Natural killer cell (primary cell): ENCODE measurements at regions not wholly inside any gene's neighbourhood (a gene's known extent, or its start where the extent isn't known, plus 50 kb on each side); places are given as distances from the start of the nearest gene placed in this dataset.

Source experiments
- ATAC-seq, 3 donors: fragments of 150-1000 bp in 2 of 3; fragments of 200-7000 bp in 1 of 3; cut with Tn5 transposase; 1 replicate in 1 of 3; 2 replicates in 2 of 3; pipeline ENCODE4 v1.10.0; 2021; ENCODE audit warnings: mild to moderate bottlenecking in 2 of 3, moderate library complexity in 2 of 3
- DNase-seq, 2 donors: peaks; one replicate each; pipeline versions ENCODE4 v3.0.0 to v3.0.0-alpha.2; 2013 to 2021; ENCODE audit warnings: mixed read lengths in 1 of 2
- H3K27ac ChIP-seq: one replicate; pipeline ENCODE4 v1.5.1; 2013; ENCODE audit warnings: mild to moderate bottlenecking, low read length
- H3K27me3 ChIP-seq: one replicate; pipeline ENCODE4 v1.6.1; 2013; ENCODE audit warnings: low read length; ENCODE audit not compliant: control insufficient read depth, insufficient read depth
- H3K36me3 ChIP-seq: one replicate; pipeline ENCODE4 v1.6.1; 2013; ENCODE audit warnings: low read length; ENCODE audit not compliant: control insufficient read depth, insufficient read depth
- H3K4me1 ChIP-seq: one replicate; pipeline ENCODE4 v1.6.1; 2013; ENCODE audit warnings: low read length; ENCODE audit not compliant: control insufficient read depth, insufficient read depth
- H3K4me3 ChIP-seq: one replicate; pipeline ENCODE4 v1.5.1; 2013; ENCODE audit warnings: low read length
- H3K9me3 ChIP-seq: one replicate; pipeline ENCODE4 v1.6.1; 2013; ENCODE audit warnings: low read length; ENCODE audit not compliant: control insufficient read depth, insufficient read depth
- H3K27ac Mint-ChIP-seq, 2 donors: one replicate each; pipeline ENCODE4 v1.8.0; 2022; ENCODE audit warnings: mild to moderate bottlenecking in 2 of 2, mixed read lengths in 2 of 2, moderate library complexity in 1 of 2
- H3K27me3 Mint-ChIP-seq, 2 donors: one replicate each; pipeline ENCODE4 v1.8.0; 2022; ENCODE audit warnings: low read depth in 2 of 2, mixed read lengths in 2 of 2
- H3K36me3 Mint-ChIP-seq: one replicate; pipeline ENCODE4 v1.8.0; 2022; ENCODE audit warnings: mixed read lengths
- H3K4me1 Mint-ChIP-seq, 2 donors: one replicate each; pipeline ENCODE4 v1.8.0; 2022; ENCODE audit warnings: mixed read lengths in 2 of 2
- H3K4me3 Mint-ChIP-seq: one replicate; pipeline ENCODE4 v1.8.0; 2022; ENCODE audit warnings: mild to moderate bottlenecking, moderate library complexity, mixed read lengths
- H3K9me3 Mint-ChIP-seq, 2 donors: one replicate each; pipeline ENCODE4 v1.8.0; 2022; ENCODE audit warnings: mixed read lengths in 2 of 2
- CTCF ChIP-seq: fragments of 200-600 bp; IDR thresholded peaks from one replicate; pipeline ENCODE4 v1.8.0; 2022; ENCODE audit warnings: antibody characterized with exemption
- WGBS: methylation state at CpG from one replicate; pipeline ENCODE4 v1.1.7; 2013; ENCODE audit warnings: missing lambda C conversion rate; ENCODE audit not compliant: insufficient coverage; 5-methylcytosine and 5-hydroxymethylcytosine counted together
- intact Hi-C: fragments of 100-400 bp; cut with micrococcal nuclease; formaldehyde crosslinking; loops from one replicate; pipeline ENCODE4 v1.14.2; 2022

DNA sequence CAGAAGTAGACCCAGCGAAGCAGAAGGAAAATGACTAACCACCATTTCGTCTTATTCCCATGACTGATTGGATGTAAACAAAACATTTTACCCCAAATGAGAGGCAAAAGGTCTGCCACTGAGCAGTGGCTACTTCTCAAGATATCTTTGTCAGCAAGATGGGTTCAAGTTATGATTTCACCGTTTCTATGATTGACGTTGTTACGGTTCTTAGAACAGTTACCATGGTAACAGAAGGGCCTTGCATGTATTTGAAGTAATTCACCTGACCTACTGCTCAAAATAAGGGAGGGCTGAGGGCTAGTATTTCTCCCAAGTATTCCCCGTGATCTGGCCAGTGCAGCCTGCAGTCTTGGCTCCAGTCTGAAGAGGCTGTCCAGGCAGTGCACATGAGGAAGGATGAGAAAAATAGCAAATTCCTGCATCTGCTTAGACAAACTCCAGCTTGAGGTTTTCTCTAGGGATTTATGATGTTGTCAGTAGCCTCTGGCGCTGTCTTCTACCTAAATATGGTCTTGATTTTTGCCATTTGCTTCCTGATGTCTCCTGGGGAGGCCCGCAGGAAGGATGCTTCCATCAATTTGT, 372.7 kb downstream of the TMEM38B start:
- Histone ChIP-seq H3K4me3 (no peak overlapping the region), H3K4me1 (no peaks in the 10 kb centered on the region), H3K27ac (no peak overlapping the region), H3K9me3 (no peaks in the 10 kb centered on the region), H3K36me3 (no peaks in the 10 kb centered on the region), H3K27me3 (no peaks in the 10 kb centered on the region)
- intact Hi-C loops: no loop called here
- Mint-ChIP-seq H3K9me3 (no peaks in the 10 kb centered on the region), H3K4me1 (peaks cover 0 to 5% of the 10 kb centered on the region in 2 donors), H3K27ac (no peak overlapping the region), H3K27me3 (no peaks in the 10 kb centered on the region), H3K4me3 (no peak overlapping the region), H3K36me3 (no peaks in the 10 kb centered on the region)
- no peak for DNase-seq
- no peak for ATAC-seq
- TF ChIP-seq CTCF: no peak
- WGBS: 84% methylated on average over 8 of the region's 8 CpGs

- no peak overlapping the region for H3K27ac ChIP-seq
- H3K4me3 ChIP-seq: no peak overlapping the region
- intact Hi-C loops: no loop called here
- WGBS: no CpG with 5 or more reads among the region's 2 CpGs
- no peaks in the 10 kb centered on the region for H3K27me3 ChIP-seq
- H3K9me3 ChIP-seq: no peaks in the 10 kb centered on the region
- Mint-ChIP-seq H3K4me3 (no peak overlapping the region), H3K27me3 (peaks cover 0 to 5% of the 10 kb centered on the region in 2 donors), H3K36me3 (no peaks in the 10 kb centered on the region), H3K9me3 (no peaks in the 10 kb centered on the region), H3K27ac (no peak overlapping the region), H3K4me1 (peaks cover 0 to 5% of the 10 kb centered on the region in 2 donors)
- no peaks in the 10 kb centered on the region for H3K36me3 ChIP-seq
- no peak for TF ChIP-seq CTCF
- no peaks in the 10 kb centered on the region for H3K4me1 ChIP-seq
- no peak for ATAC-seq
- DNase-seq: no peak
Observed at GRCh38 chr9:106069241-106069640, 374.9 kb downstream of the TMEM38B start.

- no peak overlapping the region for H3K27ac Mint-ChIP-seq
- H3K9me3 Mint-ChIP-seq: no peaks in the 10 kb centered on the region
- no peaks in the 10 kb centered on the region for H3K36me3 Mint-ChIP-seq
- Histone ChIP-seq H3K9me3 (no peaks in the 10 kb centered on the region), H3K4me1 (no peaks in the 10 kb centered on the region), H3K27me3 (no peaks in the 10 kb centered on the region), H3K4me3 (no peak overlapping the region), H3K27ac (no peak overlapping the region), H3K36me3 (no peaks in the 10 kb centered on the region)
- no CpG with 5 or more reads among the region's 1 CpG for WGBS
- no peak for DNase-seq
- peaks cover 0 to 5% of the 10 kb centered on the region in 2 donors for H3K4me1 Mint-ChIP-seq
- no peak overlapping the region for H3K4me3 Mint-ChIP-seq
- TF ChIP-seq CTCF: no peak
- intact Hi-C loops: loop anchor here (10.0 kb wide), 1 partner anchor 692 kb away; no protein-coding TSS in a partner anchor
- H3K27me3 Mint-ChIP-seq: peaks cover 5% of the 10 kb centered on the region in 2 donors
- no peak for ATAC-seq
Observed at GRCh38 chr9:106072421-106072820, 378.1 kb downstream of the TMEM38B start.

DNA sequence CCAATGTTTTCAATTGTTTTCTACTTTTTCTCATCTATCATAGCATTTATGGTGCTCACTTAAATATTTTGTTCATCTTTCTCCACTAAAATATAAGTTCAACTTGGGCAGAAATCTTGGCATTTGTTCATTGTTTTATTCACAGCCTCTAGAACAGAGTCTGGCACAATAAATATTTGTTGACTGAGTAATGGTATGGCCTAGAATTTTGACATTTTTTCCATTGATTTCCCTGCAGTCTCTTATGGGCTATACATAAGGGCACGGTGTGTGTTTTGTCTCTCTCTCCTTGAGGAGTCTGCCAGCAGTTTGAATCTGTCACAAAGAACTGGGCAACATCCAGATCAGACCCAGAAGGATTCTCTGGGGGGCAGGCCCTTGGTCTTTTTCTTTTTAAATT, 379.7 kb downstream of the TMEM38B start:
- ATAC-seq (no peak), DNase-seq (no peak)
- no peak overlapping the region for H3K27ac Mint-ChIP-seq
- 84% methylated on average over 1 of the region's 1 CpG for WGBS
- Histone ChIP-seq H3K4me3 (no peak overlapping the region), H3K9me3 (no peaks in the 10 kb centered on the region), H3K36me3 (no peaks in the 10 kb centered on the region), H3K4me1 (no peaks in the 10 kb centered on the region), H3K27me3 (no peaks in the 10 kb centered on the region), H3K27ac (no peak overlapping the region)
- no peak overlapping the region for H3K4me3 Mint-ChIP-seq
- H3K27me3 Mint-ChIP-seq: peaks cover 5% of the 10 kb centered on the region in 2 donors
- H3K36me3 Mint-ChIP-seq: no peaks in the 10 kb centered on the region
- TF ChIP-seq CTCF: no peak
- intact Hi-C loops: loop anchor here (10.0 kb wide), 1 partner anchor 691 kb away; no protein-coding TSS in a partner anchor
- no peaks in the 10 kb centered on the region for H3K9me3 Mint-ChIP-seq
- peaks cover 0 to 5% of the 10 kb centered on the region in 2 donors for H3K4me1 Mint-ChIP-seq
